ENCODE measurements at regions not wholly inside any gene's neighbourhood (a gene's known extent, or its start where the extent isn't known, plus 50 kb on each side); places are given as distances from the start of the nearest gene placed in this dataset.

DNA sequence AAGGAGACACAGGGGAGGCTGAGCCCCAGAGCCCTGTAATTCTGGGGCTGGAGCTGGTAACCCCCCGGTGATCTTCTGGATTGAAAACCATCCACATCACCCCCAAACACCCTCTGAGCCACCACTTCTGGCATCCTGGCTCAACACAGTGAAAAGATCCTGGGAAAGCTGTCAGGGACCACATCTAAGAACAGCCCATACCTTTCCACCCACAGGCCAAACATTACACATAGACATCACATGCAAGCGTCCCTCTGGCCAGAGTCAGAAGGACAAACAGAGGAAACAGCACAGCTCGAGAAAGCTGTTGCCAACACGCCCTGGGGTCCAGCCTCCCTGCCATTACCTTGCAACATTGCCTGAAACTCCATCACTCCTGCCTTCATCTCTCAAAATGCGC lies 469.5 kb downstream of the SOX6 start:
- TF ChIP-seq, protein P1, sequence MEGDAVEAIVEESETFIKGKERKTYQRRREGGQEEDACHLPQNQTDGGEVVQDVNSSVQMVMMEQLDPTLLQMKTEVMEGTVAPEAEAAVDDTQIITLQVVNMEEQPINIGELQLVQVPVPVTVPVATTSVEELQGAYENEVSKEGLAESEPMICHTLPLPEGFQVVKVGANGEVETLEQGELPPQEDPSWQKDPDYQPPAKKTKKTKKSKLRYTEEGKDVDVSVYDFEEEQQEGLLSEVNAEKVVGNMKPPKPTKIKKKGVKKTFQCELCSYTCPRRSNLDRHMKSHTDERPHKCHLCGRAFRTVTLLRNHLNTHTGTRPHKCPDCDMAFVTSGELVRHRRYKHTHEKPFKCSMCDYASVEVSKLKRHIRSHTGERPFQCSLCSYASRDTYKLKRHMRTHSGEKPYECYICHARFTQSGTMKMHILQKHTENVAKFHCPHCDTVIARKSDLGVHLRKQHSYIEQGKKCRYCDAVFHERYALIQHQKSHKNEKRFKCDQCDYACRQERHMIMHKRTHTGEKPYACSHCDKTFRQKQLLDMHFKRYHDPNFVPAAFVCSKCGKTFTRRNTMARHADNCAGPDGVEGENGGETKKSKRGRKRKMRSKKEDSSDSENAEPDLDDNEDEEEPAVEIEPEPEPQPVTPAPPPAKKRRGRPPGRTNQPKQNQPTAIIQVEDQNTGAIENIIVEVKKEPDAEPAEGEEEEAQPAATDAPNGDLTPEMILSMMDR (IDR thresholded peaks at IDR 0.05), result no peak
- TF ChIP-seq POLR2AphosphoS5 (IDR thresholded peaks at IDR 0.05), result no peak
